A673 (cell line): ENCODE measurements at regions not wholly inside any gene's neighbourhood (a gene's known extent, or its start where the extent isn't known, plus 50 kb on each side); places are given as distances from the start of the nearest gene placed in this dataset.

Experiments
- BruUV-seq: library from RNA; stranded (reverse); fragments of 400-500 nt; replicated peaks from 2 replicates; lab custom pipeline; 2021; lab: Mats Ljungman, UMichigan
- CTCF ChIA-PET: fragments of 300-600 bp; sonication (Branson Sonifier 250); formaldehyde crosslinking; loops from one replicate; lab custom pipeline; 2022; ENCODE audit warnings: antibody characterized with exemption; lab: Charles Lee
- POLR2A ChIA-PET: fragments of 300-600 bp; sonication (Branson Sonifier 250); formaldehyde crosslinking; loops from one replicate; lab custom pipeline; 2022; ENCODE audit warnings: antibody characterized with exemption; ENCODE audit not compliant: low non-redundant PET; lab: Charles Lee
- DNase-seq: peaks from one replicate; pipeline ENCODE4 v3.0.0-alpha.2; 2015; ENCODE audit warnings: low spot score
- H3K27ac ChIP-seq: fragments of 200-600 bp; sonication (generic); 2 replicates; pipeline ENCODE4 v1.5.1; 2016; ENCODE audit warnings: mixed run types, low read depth, mild to moderate bottlenecking, mixed read lengths, antibody characterized with exemption, low read length; ENCODE audit not compliant: poor library complexity, severe bottlenecking
- H3K27me3 ChIP-seq: fragments of 200-600 bp; sonication (generic); replicated peaks from 2 replicates; pipeline ENCODE4 v1.6.1; 2017; ENCODE audit warnings: mixed run types, low read depth, mild to moderate bottlenecking, mixed read lengths, antibody characterized with exemption, low read length; ENCODE audit not compliant: insufficient read depth, poor library complexity
- H3K36me3 ChIP-seq: fragments of 200-600 bp; sonication (generic); 2 replicates; pipeline ENCODE4 v1.6.1; 2016; ENCODE audit warnings: mixed run types, mild to moderate bottlenecking, mixed read lengths, antibody characterized with exemption, low read length; ENCODE audit not compliant: insufficient read depth, poor library complexity, severe bottlenecking
- H3K4me1 ChIP-seq: fragments of 200-600 bp; sonication (generic); 2 replicates; pipeline ENCODE4 v1.6.1; 2017; ENCODE audit warnings: mixed run types, mild to moderate bottlenecking, mixed read lengths, antibody characterized with exemption, low read length; ENCODE audit not compliant: insufficient read depth, poor library complexity, severe bottlenecking
- H3K4me3 ChIP-seq: fragments of 200-600 bp; sonication (generic); 2 replicates; pipeline ENCODE4 v1.5.1; 2016; ENCODE audit warnings: low read depth, mixed run types, mild to moderate bottlenecking, mixed read lengths, low read length; ENCODE audit not compliant: poor library complexity, severe bottlenecking
- H3K9me3 ChIP-seq: fragments of 200-600 bp; sonication (generic); 2 replicates; pipeline ENCODE4 v1.6.1; 2016; ENCODE audit warnings: mixed run types, low read depth, mild to moderate bottlenecking, mixed read lengths, antibody characterized with exemption, low read length; ENCODE audit not compliant: poor library complexity, severe bottlenecking
- CTCF ChIP-seq: fragments of 300-800, 200-600 bp; sonication (generic); conservative IDR thresholded peaks from 2 replicates; pipeline ENCODE4 v1.5.1; 2017; ENCODE audit warnings: low read depth, mild to moderate bottlenecking, antibody characterized with exemption, low read length, moderate library complexity, mixed read lengths
- EZH2 ChIP-seq: fragments of 200-600 bp; sonication (generic); IDR thresholded peaks from 2 replicates; pipeline ENCODE4 v1.6.1; 2017; ENCODE audit warnings: borderline replicate concordance, low read depth, mild to moderate bottlenecking, mixed read lengths, antibody characterized with exemption, low read length; ENCODE audit not compliant: poor library complexity, severe bottlenecking
- intact Hi-C: fragments of 100-400 bp; cut with micrococcal nuclease; formaldehyde crosslinking; loops from one replicate; pipeline ENCODE4 v1.10.0; 2022; ENCODE audit not compliant: unreplicated experiment

GRCh38 chr2:47990503-47990902, 84.2 kb upstream of the FBXO11 start:
- no peaks in the 10 kb centered on the region for H3K9me3 ChIP-seq
- BruUV-seq, result no TSS peak
- H3K27ac ChIP-seq, result no peak overlapping the region
- no peaks in the 10 kb centered on the region for H3K36me3 ChIP-seq
- TF ChIP-seq EZH2 (no peak), CTCF (no peak)
- no peak for DNase-seq
- no peaks in the 10 kb centered on the region for H3K4me1 ChIP-seq
- POLR2A ChIA-PET, result no interaction called here
- H3K4me3 ChIP-seq, result no peak overlapping the region
- CTCF ChIA-PET, result no interaction called here
- H3K27me3 ChIP-seq, result no peaks in the 10 kb centered on the region
- intact Hi-C loops, result no loop called here

GRCh38 chr2:47992671-47993070, 86.4 kb upstream of the FBXO11 start:
- no TSS peak for BruUV-seq
- intact Hi-C loops, result no loop called here

GRCh38 chr2:47996808-47997207, 90.5 kb upstream of the FBXO11 start:
- ChIA-PET CTCF (no interaction called here), POLR2A (no interaction called here)
- no peaks in the 10 kb centered on the region for H3K9me3 ChIP-seq
- H3K27me3 ChIP-seq, result no peaks in the 10 kb centered on the region
- H3K4me3 ChIP-seq, result no peak overlapping the region
- no peaks in the 10 kb centered on the region for H3K36me3 ChIP-seq
- no TSS peak for BruUV-seq
- no peak for TF ChIP-seq CTCF
- no peak for TF ChIP-seq EZH2
- no peaks in the 10 kb centered on the region for H3K4me1 ChIP-seq
- DNase-seq, result no peak
- H3K27ac ChIP-seq, result no peak overlapping the region
- intact Hi-C loops, result no loop called here

More at GRCh38 chr2:47992671-47993070, 86.4 kb upstream of the FBXO11 start:
- TF ChIP-seq CTCF (no peak), EZH2 (no peak)
- H3K9me3 ChIP-seq, result no peaks in the 10 kb centered on the region
- H3K4me1 ChIP-seq, result no peaks in the 10 kb centered on the region
- H3K4me3 ChIP-seq, result no peak overlapping the region
- no peaks in the 10 kb centered on the region for H3K27me3 ChIP-seq
- POLR2A ChIA-PET, result no interaction called here
- CTCF ChIA-PET, result no interaction called here
- DNase-seq, result no peak
- no peak overlapping the region for H3K27ac ChIP-seq
- no peaks in the 10 kb centered on the region for H3K36me3 ChIP-seq
